ENCODE measurements at regions not wholly inside any gene's neighbourhood (a gene's known extent, or its start where the extent isn't known, plus 50 kb on each side); places are given as distances from the start of the nearest gene placed in this dataset.

DNA sequence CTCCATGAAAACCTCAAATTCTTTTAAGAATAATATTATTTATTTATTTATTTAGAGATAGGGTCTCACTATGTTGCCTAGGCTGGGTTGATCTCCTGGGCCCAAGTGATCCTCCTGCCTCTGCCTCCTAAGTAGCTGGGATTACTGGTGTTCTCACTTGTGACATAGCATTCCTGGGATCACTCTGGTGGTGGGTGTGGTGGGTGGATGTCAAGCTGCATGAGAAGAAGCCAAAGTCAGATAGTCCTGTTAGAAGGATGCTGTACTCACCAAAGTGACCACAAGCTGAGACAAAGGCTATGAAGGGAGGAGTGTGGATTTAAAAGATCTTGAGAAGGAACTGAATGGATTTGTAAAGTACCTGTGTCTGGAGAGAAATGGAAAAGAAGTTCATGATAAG lies 87.9 kb upstream of the SPON1 start:
- DNase-seq: no peak

DNA sequence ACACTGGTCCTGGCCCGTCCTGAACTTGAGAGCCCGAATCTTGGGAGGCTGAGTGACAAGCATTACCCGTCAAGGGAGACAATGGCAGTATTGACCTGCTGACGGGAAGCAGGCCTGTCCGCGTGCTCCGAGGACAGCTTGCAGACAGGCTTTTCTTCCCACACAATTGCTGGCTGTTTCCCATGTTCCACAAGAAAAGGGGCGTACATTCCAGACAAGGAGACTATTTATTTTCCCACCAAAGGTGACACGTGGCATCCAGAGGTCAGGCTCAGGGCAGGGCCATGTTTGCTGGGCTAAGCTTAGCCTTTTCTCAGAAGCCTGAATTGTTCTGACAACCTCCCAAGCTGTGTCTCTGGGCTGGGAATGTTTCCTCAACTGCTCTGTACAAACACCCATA lies 86.9 kb upstream of the SPON1 start:
- DNase-seq: no peak

DNA sequence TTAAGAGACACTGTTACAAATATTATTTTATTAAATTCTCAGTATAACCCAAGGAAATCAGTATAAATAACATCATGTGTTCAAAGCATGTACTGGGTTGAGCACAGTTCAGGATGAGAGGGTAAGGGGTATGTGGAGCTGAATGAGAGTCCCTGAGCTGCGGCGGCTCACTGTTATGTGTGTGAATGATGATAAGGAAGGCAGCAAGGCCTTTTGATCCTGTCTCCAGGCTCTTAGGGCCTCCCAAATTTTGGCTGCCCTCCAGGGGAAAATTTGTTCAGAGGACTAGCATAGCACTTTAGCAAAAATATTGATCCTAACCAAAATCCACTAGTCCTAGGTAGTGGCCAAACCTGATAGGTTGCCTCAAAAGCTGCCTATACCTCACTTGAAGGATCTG lies 86.1 kb upstream of the SPON1 start:
- DNase-seq: no peak

DNA sequence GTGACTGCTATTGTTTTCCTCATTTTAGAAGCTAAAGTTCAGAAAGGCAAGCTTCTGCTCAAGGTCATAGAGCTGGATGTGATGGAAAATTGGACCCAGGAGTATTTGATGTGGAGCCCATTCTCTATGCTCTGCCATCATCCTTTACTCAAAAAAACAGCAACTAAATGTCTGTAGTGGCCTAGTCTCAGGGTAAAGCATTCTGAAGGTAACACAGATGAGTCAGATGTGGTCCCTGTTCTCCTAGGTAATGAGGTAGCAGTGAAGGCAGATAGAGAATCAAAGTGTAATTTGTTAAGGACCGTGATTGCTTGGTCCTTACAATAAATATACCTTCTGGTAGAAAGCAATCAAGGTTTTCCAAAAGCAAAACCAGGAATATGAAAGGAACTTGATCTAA lies 84.4 kb upstream of the SPON1 start:
- DNase-seq: no peak

DNA sequence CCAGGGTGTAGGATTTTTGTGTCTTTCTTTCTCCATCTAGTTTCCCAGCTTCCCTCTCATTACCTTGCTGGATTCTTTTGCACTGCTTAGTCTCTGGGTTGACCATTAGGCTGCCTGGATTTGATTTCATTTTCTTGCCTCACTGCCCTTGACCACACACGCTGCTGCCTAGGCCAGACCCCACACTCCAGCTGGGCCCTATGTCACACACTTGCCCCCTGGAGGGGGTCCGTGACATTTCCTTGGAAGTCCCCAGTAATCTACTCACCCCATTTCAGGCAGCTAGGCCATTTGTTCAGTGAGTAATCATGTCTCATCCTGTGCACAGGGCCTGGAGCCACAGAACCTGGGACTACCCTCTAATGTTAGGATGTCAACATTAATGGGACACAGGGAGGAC lies 81.9 kb upstream of the SPON1 start:
- DNase-seq: no peak

DNA sequence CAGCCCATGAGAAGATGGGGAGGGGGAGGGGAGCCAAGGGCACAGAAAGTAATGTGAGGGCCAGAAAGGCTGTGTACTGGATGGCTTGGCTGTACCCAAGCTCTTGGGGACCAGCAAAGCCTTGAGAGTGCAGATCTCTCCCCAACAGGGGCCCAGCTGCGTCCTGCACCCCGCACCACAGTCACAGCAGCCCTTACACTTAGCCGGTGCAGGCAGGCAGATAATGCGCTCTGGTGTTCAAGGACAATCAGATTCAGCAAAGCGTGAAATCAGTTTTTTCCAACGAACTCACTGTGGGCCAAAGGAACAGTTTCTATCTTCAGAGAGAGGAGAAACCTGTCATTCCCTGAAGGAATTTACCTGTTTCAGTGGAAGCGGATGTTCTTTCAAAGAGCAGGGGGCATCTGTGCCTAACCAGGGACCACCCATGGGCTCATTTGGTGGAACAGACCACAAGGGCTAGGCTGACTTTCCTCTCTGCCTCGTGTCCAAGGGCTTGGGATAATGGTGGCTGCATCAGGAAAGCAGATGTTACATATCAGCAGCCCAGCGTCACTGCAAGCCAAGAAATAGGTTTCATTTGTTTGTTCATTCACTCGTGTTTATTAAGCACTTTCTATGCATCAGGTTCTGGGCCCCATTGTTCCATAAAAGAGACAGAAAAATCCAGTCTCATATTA lies 81.2 kb upstream of the SPON1 start:
- no peak for DNase-seq

DNA sequence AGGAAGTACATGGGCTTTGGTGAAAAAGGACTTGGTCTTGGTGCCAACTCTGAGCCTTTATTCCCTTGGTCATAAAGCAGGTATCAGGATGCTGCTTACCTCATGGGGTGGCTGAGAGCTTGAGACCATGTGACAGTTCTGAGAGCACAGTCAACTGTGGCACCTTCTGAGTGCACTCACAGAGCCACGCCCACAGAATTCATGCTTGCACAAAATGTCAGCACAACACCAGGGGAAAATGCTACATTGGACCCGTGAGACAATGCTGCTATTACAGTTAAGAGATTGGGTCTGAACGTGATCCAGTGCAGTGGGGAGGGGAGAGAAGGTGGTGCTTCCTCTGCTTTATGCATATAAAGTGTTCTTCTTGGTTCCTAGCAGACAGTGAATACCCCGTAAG lies 79.5 kb upstream of the SPON1 start:
- DNase-seq: no peak

DNA sequence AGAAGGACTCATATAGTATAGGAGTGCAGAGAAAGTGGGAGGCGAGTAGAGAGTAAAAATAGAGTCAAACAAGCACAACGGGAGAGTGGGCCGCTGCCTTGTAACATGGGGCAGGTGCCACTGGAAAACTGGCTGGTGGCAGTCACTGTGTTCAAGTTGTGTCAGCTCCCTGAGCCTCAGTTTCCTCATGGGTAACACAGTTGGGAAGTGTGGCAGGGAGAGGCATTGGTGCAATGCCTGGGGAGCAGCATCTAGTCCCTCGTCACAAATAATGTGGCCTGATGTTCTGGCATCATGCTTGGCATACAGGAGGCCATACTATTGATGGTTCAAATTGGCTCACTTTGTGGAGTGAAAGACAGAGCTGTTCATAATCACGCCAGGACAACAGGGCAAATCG lies 78.9 kb upstream of the SPON1 start:
- no peak for DNase-seq

DNA sequence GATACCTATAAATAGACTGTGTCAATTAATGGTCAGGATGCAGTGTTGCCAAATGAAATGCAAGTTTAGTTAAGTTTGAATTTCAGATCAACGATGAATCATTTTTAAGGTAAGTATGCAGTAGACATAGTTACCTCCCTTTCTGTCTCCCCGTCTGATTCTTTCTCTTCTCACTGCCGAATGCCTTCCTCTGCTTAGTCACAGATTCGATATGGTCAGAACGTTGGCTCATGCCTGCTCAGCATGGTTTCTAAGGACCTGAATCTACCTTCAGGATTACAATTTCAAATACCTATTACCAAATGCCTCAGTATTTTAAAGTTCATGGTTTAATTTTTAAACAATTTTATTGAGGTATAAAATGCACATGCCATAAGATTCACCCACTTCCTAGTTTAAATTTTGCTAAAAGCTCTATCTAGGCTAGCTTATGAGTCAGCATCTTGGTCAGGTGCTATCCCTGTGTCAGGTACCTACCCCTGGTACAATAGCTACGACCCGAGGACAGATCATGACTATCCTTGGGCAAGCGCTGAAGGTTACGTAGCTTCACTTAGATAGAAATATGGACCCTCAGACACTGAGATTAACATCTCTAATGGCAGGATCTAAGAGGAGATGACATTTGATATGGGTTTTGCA lies 78.2 kb upstream of the SPON1 start:
- no peak for DNase-seq

DNA sequence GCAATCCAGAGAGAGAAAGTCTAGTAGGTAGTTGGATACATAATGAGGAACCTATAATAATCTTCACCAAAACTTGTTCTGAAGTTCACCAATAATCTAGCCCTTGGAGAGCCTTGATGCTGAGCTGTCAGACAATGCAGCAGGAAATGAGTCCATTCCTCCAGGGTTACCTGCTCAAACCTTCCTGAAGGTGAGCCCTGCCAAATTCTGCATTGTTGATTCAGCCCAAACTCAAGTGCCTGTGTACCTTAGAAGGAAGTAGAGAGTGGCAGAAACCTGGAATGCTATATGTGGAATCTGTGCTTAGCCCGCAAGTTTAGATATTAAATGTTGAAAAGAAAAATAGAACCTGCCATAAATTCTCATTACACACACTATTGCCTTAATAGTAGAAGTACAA lies 77.4 kb upstream of the SPON1 start:
- no peak for DNase-seq

DNA sequence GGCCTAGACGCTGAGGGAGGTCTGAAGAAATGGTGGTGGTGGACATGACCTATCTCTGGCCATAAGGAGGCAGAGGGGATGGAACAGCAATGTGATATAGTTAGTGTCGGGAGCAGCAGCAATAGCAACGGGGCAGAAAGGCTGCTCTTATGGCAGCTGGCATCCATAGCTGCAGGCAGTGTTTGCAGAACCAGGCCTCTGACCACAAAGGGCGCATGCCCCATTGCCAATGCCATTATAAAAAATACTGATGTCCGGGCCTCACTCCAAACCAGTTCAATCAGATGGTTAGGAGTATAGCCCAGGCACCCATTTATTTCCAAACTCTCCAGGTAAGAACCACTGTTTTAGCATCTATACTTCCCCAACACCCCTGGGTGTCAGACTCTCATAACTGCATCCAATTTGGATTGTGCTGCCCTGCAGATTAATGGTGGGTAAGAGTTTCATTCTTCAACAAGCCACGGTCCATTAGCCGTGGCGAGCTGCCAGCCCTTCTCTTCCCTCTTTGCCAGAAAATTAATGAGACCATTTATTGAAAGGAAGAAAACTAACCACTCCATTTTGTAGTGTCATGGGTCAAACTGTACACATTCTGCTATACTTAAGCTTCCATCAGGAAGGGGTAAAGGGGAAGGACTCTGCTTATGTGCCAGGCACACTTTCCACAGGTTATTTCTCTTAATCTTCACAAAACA lies 72.8 kb upstream of the SPON1 start:
- DNase-seq: no peak

DNA sequence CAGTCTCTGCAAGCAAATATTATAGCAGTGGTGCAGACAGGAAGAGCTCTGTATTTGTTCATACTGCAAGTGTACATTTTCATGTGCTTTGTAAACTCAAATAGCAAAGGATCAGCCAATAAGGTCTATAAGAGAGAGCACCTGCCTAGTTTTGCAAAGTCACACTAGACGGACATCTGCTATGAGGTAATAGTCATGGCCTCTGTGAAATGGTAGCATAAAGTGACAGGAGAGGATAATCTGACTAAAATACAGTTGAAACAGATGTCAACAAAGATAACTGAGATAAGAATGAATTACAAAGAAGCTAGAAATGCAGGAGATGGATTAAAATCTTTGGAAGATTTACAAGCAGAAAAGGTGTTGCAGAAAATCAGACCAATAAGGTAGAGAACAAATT lies 70.6 kb upstream of the SPON1 start:
- no peak for DNase-seq

DNA sequence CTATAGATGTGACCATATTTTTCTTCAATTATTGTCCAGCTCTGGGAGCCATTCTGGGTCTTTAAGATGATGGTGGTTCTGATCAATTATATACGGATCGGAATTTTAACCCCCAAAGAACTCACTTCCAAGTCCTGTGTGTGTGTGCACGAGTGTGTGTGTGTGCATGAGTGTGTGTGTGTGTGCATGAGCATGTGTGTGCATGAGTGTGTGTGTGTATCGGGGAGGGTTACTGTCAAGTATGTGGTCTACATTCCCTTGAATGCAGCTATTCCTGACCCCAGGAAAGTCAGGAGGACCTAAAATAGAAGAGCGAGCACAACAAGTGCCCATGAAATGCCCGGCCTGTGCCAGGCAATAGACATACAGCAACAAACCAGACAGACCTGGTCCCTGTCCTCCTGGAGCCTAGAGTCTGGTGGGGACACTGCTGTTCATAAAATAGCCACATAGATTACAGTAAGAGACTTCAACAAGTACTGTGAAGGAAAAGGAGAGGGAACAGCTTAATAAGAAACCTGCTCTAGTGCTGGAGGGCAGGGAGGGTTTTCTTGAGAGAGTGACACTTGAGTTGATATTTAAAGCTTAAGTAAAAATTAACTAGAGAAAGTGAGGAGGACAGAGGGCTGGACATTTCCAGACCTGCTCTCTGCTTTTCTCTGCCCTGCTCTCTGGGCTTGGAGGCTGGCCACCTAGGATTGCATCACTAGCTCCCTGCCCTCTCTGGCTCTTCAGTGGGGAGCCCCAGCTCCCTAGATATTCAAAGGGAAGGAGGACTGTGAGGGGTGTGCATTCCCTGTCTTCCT lies 66.1 kb upstream of the SPON1 start:
- DNase-seq: no peak

DNA sequence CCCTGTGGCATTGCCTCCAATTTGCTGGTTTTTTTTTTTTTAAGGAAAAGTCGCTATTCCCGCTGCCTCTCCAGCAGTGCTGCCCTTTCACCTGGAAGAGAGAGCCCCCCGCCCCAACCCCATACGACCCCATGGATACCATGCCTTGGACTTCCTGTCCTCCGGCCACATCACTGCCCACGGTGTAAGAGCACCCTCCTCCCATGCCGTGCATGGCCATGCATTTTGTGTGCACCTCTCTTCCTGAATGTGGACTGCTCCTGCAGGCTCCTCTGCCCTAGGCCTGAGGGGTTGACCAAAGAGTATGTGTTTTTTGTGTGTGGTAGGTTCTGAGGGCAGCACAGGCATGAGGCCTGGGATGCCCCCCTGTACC lies 65.6 kb upstream of the SPON1 start:
- DNase-seq: no peak

DNA sequence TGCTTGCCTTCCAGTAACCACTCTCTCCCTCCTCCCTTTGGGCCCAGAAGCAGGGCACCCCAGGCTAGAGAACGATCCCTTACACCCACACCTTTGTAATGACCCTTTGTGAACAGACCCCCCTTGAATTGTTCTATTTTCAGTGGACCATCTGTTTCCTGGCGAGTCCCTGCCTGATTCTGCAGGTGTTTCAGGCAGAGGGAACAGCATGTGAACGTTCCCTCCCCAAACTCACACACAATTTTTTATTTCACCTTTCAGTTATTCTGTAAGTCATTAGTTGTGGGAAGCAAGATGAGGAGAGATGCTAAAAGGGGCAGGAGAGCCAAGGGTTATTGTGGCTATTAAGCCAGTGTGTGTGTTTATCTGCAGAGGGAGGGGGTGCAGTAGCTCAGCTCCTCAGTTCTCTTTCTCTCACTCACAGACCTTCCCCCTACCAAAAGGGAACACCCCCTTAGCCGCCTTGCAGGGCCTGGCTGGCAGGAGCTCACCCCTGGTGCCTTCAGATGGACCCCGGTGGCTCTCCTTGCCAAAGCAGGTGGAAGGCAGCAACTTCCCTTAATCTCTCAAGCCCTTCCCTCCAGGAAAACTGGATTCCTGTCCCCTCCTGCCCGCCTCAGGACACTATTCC lies 64.8 kb upstream of the SPON1 start:
- DNase-seq: no peak

DNA sequence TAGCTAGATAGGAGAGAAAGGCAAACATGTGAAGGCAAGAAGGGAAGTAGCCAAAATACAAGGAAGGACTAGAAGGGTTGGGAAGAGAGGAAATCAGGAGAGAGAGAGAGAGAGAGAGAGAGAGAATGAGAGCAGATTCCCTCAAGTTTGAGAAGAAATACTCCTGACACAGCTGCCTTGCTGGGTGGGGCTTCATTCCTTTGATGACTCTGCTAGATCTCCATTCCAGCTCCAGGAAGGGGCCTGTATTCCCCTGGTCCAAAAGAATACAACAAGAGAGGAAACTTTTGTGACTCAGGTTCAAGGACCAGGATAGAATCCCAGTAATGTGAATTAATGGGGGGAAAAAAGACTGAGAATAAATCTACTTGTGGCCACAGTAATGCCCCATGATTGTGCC lies 62.9 kb upstream of the SPON1 start:
- no peak for DNase-seq

DNA sequence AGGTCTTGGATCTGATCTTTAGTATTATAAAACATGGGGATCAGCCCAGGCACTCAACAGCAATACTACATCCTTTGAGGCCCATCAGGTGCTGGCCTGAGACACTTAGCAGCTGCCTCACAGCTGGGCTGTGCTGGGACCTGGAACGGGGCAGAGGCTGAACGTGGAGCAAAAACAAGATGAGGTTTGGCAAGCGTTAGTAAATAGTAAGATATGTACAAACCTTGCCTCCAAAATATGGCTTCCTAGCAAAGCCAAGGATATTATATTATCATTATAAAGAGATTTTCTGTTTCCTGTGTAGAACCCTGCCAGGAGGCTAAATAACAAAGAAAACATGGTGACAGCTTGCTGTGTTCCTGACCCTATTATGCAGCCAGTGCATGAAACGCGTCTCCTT lies 60.0 kb upstream of the SPON1 start:
- DNase-seq: no peak

DNA sequence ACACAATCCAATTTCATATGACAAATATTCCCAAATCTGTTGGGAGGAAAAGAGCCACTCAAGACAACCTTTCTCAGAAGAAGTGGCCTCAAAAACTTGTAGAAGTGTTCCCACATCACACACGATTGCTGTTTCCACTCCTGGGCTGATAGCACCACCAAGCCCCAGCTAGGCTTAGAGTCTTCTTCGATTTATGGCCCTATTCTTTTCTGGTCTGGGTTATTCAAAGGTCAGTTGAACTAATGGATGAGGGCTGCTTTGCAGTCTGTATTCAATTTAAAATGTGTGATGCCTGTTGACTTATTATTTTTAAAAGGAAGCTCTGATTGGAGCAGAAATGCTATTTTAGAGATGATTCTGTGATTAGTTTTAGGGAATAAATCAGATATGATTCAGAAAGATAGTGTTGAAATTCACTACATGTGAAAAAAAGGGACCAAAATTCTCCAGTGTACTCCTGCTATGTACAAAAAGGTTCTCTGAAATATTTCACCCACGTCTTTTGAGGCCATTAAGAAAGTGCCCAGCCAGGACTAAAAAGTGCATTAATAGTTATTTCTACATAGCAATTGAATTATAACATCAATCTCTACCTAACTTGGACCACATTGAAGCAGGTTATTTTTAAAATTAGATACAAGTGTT lies 57.3 kb upstream of the SPON1 start:
- DNase-seq: no peak

DNA sequence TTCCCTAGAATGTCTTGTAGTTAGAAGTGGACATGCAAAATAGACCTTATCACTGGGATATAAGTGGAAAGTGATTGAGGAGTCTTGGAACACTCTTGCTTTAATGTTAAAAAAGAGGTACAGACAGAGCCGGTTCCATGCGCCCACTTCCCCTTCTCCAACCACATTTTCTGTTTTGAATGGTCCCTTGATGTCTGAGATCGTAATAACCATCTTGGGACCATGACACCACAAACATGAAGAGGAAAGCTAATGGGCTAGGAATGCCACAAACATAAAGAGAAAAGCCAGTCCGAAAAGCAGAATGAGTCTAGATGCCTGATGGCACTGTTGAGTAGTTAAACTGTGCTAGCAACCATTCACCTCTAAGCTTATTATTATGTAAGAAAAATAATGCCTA lies 54.8 kb upstream of the SPON1 start:
- DNase-seq: no peak

DNA sequence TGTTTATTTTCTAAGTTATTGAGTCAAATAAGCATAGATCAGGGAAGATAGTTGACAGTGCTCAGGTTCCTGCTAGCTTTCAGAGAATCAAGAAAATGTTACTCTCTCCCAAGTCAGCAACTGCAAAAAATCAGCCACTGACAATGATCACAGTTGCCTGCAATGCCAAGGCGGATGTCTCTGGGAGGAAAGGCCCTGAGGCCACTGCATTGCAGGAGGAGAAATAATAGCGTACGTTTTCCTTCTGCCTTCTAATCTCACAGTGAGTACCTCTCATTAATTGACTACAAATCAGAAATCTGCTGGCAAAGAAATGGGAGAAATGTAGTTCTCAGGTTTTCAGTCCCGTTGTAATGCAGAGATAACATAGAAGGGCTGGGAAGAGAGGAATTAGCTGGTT lies 54.0 kb upstream of the SPON1 start:
- DNase-seq: no peak
